Calu3 (cell line): ENCODE measurements at regions not wholly inside any gene's neighbourhood (a gene's known extent, or its start where the extent isn't known, plus 50 kb on each side); places are given as distances from the start of the nearest gene placed in this dataset.
"Not testable (repeated sequence)": the region's sequence is repeated elsewhere in the genome, so short reads cannot be mapped to it uniquely, and the experiment has no call there.

Experiments
- BruUV-seq: library from RNA; stranded (reverse); fragments of 400-500 nt; replicated peaks from 2 replicates; lab custom pipeline; 2021; lab: Mats Ljungman, UMichigan
- CTCF ChIA-PET: fragments of 300-600 bp; sonication (Branson Sonifier 250); formaldehyde crosslinking; loops from one replicate; lab custom pipeline; 2022; ENCODE audit warnings: antibody characterized with exemption; lab: Charles Lee
- DNase-seq: peaks from one replicate; pipeline ENCODE4 v3.0.0; 2022
- H3K27ac Mint-ChIP-seq: one replicate; pipeline ENCODE4 v1.8.0; 2022; ENCODE audit warnings: mixed read lengths; ENCODE audit not compliant: unreplicated experiment
- H3K27me3 Mint-ChIP-seq: one replicate; pipeline ENCODE4 v1.8.0; 2022; ENCODE audit warnings: mixed read lengths; ENCODE audit not compliant: unreplicated experiment
- H3K36me3 Mint-ChIP-seq: one replicate; pipeline ENCODE4 v1.8.0; 2022; ENCODE audit warnings: mild to moderate bottlenecking, moderate library complexity, mixed read lengths; ENCODE audit not compliant: insufficient read depth, unreplicated experiment
- H3K4me1 Mint-ChIP-seq: one replicate; pipeline ENCODE4 v1.8.0; 2022; ENCODE audit warnings: mild to moderate bottlenecking, low read depth, mixed read lengths; ENCODE audit not compliant: unreplicated experiment
- H3K4me3 Mint-ChIP-seq: one replicate; pipeline ENCODE4 v1.8.0; 2022; ENCODE audit warnings: mild to moderate bottlenecking, low read depth, moderate library complexity, mixed read lengths; ENCODE audit not compliant: unreplicated experiment
- H3K9me3 Mint-ChIP-seq: one replicate; pipeline ENCODE4 v1.8.0; 2022; ENCODE audit warnings: low read depth, mixed read lengths; ENCODE audit not compliant: unreplicated experiment
- intact Hi-C: fragments of 100-400 bp; cut with micrococcal nuclease; formaldehyde crosslinking; loops from one replicate; pipeline ENCODE4 v1.10.0; 2022; ENCODE audit not compliant: unreplicated experiment
- TF ChIP-seq, protein P1 (sequence below): fragments of 200-600 bp; IDR thresholded peaks from one replicate; pipeline ENCODE4 v1.8.0; 2022; ENCODE audit warnings: antibody characterized with exemption; ENCODE audit not compliant: unreplicated experiment

DNA sequence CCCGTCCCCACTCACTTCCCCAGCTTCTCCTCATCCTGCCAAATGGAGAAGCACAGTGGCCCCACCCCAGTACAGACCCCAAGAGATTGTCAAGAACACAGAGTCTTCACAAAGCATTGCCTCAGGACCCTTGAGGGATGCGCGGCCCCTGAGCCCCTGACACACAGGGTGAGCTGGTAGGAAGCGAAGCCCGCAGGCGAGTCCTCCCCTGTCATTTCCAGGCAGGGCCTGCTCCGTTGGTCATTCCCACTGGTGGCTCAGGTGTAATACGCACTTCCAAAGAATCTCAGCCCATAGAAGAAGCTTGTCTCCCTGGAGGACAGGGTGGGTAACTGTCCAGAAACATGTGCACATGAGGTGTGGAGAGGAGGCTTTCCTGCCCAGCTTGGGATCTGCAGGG lies 404.2 kb downstream of the THBS2 start:
- no peaks in the 10 kb centered on the region for H3K36me3 Mint-ChIP-seq
- CTCF ChIA-PET: no interaction called here
- H3K4me3 Mint-ChIP-seq: no peak overlapping the region
- no TSS peak for BruUV-seq
- DNase-seq: no peak
- intact Hi-C loops: no loop called here
- H3K4me1 Mint-ChIP-seq: no peaks in the 10 kb centered on the region
- TF ChIP-seq, protein P1, sequence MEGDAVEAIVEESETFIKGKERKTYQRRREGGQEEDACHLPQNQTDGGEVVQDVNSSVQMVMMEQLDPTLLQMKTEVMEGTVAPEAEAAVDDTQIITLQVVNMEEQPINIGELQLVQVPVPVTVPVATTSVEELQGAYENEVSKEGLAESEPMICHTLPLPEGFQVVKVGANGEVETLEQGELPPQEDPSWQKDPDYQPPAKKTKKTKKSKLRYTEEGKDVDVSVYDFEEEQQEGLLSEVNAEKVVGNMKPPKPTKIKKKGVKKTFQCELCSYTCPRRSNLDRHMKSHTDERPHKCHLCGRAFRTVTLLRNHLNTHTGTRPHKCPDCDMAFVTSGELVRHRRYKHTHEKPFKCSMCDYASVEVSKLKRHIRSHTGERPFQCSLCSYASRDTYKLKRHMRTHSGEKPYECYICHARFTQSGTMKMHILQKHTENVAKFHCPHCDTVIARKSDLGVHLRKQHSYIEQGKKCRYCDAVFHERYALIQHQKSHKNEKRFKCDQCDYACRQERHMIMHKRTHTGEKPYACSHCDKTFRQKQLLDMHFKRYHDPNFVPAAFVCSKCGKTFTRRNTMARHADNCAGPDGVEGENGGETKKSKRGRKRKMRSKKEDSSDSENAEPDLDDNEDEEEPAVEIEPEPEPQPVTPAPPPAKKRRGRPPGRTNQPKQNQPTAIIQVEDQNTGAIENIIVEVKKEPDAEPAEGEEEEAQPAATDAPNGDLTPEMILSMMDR: no peak
- H3K27me3 Mint-ChIP-seq: no peaks in the 10 kb centered on the region
- H3K9me3 Mint-ChIP-seq: peaks cover 2% of the 10 kb centered on the region
- no peak overlapping the region for H3K27ac Mint-ChIP-seq

DNA sequence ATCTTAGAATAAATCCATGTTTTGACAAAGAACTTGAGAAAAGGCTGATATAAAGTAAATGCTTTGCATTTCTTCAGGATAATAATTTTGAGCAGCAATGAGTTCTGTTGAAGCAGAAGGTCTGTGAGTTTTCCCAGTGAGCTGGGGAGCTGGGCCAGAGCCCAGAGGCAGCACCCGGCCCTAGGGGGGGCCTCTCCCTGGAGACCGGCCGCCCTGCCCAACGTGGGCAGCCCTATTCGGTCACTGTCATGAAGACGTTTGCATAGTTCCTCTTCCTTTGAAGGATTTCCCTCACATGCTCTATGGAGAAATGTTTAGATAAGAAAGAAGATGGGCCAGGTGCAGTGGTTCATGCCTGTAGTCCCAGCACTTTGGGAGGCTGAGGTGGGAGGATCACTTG lies 404.8 kb downstream of the THBS2 start:
- no peaks in the 10 kb centered on the region for H3K4me1 Mint-ChIP-seq
- BruUV-seq: no TSS peak
- CTCF ChIA-PET: no interaction called here
- H3K27ac Mint-ChIP-seq: no peak overlapping the region
- H3K27me3 Mint-ChIP-seq: no peaks in the 10 kb centered on the region
- peaks cover 2% of the 10 kb centered on the region for H3K9me3 Mint-ChIP-seq
- no peaks in the 10 kb centered on the region for H3K36me3 Mint-ChIP-seq
- no peak overlapping the region for H3K4me3 Mint-ChIP-seq
- no peak for DNase-seq
- TF ChIP-seq, protein P1: no peak
- intact Hi-C loops: no loop called here

DNA sequence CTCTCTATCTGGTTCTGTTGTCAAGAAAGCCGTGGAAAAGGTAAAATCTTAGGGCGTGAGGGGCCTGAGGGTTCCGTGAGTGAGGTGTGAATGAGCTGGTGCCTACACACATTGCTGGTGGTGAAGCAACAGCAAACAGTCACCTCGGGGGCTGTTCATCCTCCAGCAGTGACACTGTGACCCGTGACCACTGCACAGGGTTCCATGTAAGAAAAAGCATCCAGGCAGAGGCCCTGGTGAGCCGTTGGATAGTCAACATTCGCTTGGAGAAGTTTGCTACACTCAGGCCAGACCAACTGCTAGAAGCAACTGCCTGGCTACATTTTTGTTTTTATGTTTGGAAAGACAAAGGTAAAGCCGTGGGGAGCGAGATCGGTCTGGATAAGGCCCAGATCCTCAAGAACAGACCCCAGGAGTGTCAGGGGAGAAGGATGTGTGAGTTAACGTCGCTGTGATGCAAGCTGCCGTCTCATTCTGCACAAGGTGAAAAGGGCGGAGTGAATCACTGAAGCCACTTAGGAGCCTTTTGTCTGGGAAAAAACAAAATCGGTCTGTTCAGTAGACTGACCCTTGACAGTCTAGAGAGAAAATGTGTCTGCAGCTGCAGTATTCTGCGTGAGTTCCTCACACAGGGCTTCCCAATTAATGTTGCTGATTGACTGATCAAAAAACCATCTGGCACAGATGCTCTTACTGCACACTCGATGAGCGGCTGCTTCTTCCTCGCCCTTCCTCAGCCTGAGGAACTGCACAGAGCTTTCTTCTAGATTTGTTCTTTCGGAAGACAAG lies 404.0 kb downstream of the SMOC2 start:
- DNase-seq: no peak
- no peak overlapping the region for H3K4me3 Mint-ChIP-seq
- H3K36me3 Mint-ChIP-seq: no peaks in the 10 kb centered on the region
- CTCF ChIA-PET: no interaction called here
- peaks cover 2% of the 10 kb centered on the region for H3K9me3 Mint-ChIP-seq
- H3K27me3 Mint-ChIP-seq: peaks cover 18% of the 10 kb centered on the region
- intact Hi-C loops: no loop called here
- TF ChIP-seq, protein P1: no peak
- no peak overlapping the region for H3K27ac Mint-ChIP-seq
- BruUV-seq: no TSS peak
- H3K4me1 Mint-ChIP-seq: no peaks in the 10 kb centered on the region

DNA sequence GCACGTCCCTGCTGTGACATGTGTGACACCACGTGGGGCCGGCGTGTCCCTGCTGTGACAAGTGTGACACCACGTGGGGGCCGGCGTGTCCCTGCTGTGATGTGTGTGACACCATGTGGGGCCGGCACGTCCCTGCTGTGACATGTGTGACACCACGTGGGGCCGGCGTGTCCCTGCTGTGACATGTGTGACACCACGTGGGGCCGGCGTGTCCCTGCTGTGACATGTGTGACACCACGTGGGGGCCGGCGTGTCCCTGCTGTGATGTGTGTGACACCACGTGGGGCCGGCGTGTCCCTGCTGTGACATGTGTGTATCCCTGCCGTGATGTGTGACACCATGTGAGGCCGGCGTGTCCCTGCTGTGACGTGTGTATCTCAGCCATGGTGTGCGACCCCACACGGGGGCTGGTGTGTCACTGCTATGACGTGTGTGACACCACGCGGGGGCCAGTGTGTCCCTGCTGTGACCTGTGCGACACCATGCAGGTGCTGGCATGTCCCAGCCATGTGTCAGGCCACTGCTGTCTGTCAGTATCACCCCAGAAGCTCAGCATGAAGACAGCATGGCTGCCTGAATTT lies 401.7 kb downstream of the SMOC2 start:
- H3K27ac Mint-ChIP-seq, H3K4me1 Mint-ChIP-seq, BruUV-seq, CTCF ChIA-PET, H3K9me3 Mint-ChIP-seq, DNase-seq, H3K4me3 Mint-ChIP-seq, intact Hi-C loops, H3K36me3 Mint-ChIP-seq: not testable (repeated sequence)
- H3K27me3 Mint-ChIP-seq: peaks cover 25% of the 10 kb centered on the region
